HG03520 (cell line): ENCODE measurements at regions not wholly inside any gene's neighbourhood (a gene's known extent, or its start where the extent isn't known, plus 50 kb on each side); places are given as distances from the start of the nearest gene placed in this dataset.

Source experiments
- ATAC-seq: cut with Tn5 transposase; IDR thresholded peaks from one replicate; pipeline ENCODE4 v1.9.1; 2021; ENCODE audit warnings: mild to moderate bottlenecking, moderate library complexity; ENCODE audit not compliant: unreplicated experiment

GRCh38 chr13:55366676-55367075 lies 1774.0 kb upstream of the PRR20A start:
- no peak for ATAC-seq

DNA sequence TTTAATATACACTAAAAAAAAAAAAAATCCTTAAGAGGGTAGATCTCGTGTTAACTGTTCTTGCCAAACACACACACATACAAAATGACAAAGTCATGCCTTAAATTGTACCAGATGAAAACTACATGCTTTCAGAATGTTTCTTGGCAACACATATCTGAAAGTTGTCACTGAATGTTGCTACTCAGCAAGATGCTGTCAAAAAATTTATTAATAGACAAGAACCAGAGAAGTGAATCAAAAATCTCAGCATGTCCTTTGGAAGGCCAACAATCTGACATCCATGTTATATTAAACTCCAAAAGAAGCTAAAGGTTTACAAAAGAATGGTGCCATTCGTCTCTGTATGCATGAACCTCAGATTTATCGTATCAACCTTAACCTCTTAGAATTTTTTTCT lies 1746.2 kb upstream of the PRR20A start:
- ATAC-seq: no peak

GRCh38 chr13:55402870-55403269 lies 1737.8 kb upstream of the PRR20A start:
- no peak for ATAC-seq

GRCh38 chr13:55403887-55404487 lies 1736.7 kb upstream of the PRR20A start:
- no peak for ATAC-seq

DNA sequence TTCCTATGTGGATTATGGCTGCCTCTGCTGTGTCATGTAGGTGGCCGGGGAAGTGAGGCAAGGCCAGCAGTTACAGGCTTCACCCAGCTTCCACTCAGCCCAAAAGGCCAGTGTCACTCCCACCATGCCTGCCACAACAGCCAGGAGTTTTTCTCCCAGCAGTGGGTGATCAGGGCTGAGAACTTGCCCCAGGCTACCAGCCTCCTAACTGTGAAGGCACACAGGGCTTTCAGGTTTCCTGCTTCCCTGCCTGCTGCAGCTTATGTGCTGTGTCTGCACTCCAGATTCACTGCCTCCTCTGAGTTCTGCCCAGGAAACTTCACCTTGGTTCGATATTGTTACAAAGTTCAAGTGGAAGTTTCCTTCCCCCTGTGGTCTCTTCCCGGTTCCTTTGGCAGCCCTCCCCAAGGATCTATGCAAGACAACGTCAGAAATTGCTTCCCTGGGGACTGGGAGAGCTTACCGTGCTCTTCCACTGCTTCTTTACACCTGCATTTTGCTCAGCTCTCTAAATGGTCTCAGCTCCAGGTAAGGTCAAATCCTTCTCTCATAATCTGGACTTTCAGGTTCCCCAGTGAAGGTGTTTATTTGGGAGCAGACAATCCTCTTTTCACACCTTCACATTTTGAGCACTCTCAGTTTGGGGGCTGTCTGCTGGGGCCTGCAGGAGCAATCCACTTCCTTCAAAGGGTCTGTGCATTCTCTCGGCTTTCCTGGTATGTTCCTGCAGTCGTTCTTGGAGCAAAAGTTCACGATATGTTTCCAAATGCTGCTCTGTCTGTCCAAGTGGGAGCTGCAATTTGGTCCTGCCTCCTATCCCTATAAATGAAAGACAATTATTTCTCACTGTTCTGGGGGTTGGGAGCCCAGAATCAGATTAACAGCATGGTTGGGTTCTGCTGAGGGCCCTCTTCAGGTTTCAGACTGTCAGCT lies 1730.1 kb upstream of the PRR20A start:
- ATAC-seq: no peak

DNA sequence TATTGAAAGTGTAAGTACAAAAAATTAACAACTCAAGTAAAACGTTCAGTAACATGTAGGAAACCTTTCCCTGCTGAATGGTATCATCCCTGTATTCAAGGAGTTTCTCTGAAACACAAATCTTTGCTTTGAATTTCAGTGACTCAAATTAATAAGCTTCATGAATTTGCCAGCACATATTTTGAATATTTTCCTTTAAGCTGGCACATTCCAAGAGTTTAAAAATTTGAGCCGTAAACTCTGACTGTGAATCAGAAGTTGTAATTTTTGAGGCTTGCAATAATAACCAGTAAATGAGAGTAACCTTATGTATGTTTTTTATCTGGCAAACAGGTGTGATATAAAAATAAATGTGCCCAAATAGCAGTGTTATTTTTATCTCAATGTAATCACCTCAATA lies 1722.6 kb upstream of the PRR20A start:
- no peak for ATAC-seq

DNA sequence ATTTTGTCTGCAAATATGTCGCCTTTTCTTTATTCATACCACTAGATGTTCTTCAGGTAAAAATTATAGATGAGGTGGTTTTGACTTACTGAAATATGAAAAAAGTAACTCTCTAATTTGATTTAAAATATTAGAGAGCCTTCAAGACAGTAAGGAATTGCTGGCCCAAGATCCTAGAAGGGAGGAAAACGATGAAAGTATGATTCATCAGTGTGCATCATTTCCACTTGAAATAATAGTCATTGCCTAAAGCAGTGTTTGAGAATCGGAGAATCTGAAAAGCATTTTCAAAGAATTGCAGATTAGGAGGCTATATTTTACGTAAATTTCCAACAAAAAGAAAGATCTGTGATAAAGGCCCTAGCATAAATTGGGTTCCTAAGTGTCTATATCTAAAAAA lies 1707.9 kb upstream of the PRR20A start:
- no peak for ATAC-seq

- no peak for ATAC-seq
Measured at GRCh38 chr13:55437162-55437561, 1703.6 kb upstream of the PRR20A start.

GRCh38 chr13:55439450-55439849 lies 1701.3 kb upstream of the PRR20A start:
- ATAC-seq: no peak

DNA sequence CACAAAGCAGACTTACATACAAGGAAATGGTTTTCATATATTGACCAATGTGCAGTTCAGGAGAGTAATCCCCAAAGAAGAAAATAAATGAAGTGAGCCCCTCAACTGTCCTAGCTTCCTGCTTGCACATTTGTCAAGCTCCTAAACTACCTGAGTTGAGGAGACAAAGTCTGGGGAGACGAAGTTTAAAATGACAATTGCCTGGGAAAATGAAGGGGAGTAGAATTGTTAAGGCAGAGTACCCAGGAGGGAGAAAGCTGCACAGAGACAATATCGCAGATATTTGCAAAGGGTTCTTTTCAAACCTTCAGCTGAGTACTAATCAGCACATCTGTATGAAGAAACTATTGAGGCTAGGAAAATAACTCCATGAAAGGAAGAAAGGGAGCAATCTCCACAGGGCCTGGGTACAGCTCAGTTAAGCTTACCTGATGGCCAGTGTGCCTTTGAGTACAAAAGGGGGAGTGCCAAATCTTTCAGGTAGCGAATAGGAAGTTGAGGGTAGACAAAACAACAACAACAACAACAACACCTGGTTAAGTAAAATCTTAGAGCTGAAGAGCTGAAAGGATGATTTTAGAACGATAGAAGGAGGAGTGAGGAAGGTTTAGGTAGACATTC lies 1700.1 kb upstream of the PRR20A start:
- no peak for ATAC-seq

- no peak for ATAC-seq
Measured at GRCh38 chr13:55464222-55464621, 1676.5 kb upstream of the PRR20A start.

GRCh38 chr13:55467476-55467875 lies 1673.2 kb upstream of the PRR20A start:
- no peak for ATAC-seq

GRCh38 chr13:55483626-55484158 lies 1657.0 kb upstream of the PRR20A start:
- ATAC-seq: no peak

GRCh38 chr13:55493297-55493696 lies 1647.4 kb upstream of the PRR20A start:
- ATAC-seq: no peak

DNA sequence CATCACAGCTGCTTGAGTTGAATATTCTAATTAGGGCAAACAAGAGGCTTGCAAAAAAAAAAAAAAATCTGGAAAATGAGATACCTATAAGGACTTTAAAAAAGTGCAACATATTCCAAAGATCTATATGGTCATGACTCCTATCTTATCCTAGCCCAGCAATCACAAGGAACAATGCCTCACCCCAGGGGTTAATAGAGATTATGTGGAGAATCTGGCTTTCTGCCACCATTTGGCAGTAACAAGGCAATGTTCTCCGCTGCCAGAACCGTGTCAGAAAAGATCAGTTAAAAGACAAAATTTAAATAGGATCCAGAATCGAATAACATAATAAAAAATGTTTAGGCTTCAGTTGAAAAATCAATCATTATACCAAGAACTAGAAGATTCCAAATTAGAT lies 1643.2 kb upstream of the PRR20A start:
- no peak for ATAC-seq

DNA sequence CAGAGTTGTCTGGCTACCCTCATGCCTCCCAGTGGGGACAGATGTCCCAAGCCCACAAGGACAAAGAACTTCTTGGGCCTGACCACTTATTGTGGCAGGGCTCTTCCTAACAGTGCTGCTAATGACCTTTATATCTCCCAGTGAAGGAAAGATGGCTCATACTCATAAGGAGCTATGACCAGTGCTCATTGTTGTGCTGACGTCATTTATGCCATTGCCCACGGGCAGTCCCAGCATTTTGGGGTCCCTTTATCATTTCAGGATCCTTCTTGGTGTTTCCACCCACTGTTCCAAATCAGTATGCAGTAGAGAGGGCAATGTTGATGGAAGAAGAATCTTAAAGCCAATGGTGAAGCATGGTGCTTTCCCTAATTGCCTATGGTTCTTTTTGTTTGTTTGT lies 1640.0 kb upstream of the PRR20A start:
- ATAC-seq: no peak

GRCh38 chr13:55516610-55517009 lies 1624.1 kb upstream of the PRR20A start:
- no peak for ATAC-seq

- ATAC-seq: no peak
Measured at GRCh38 chr13:55517312-55517711, 1623.4 kb upstream of the PRR20A start.

GRCh38 chr13:55528434-55528833 lies 1612.3 kb upstream of the PRR20A start:
- ATAC-seq: no peak

GRCh38 chr13:55534306-55534705 lies 1606.4 kb upstream of the PRR20A start:
- no peak for ATAC-seq

- ATAC-seq: no peak
Measured at GRCh38 chr13:55538424-55538823, 1602.3 kb upstream of the PRR20A start.

- ATAC-seq: no peak
Measured at GRCh38 chr13:55543053-55543452, 1597.7 kb upstream of the PRR20A start.
